ENCODE measurements at regions not wholly inside any gene's neighbourhood (a gene's known extent, or its start where the extent isn't known, plus 50 kb on each side); places are given as distances from the start of the nearest gene placed in this dataset.

- BruUV-seq (replicated peaks): no TSS peak
- no peak overlapping the region for H2AFZ ChIP-seq (ENCODE audit: low read length)
- no peak overlapping the region for H3K27ac ChIP-seq (ENCODE audit: low read depth, low read length, poor library complexity, severe bottlenecking)
- no peaks in the 10 kb centered on the region for H4K20me1 ChIP-seq (ENCODE audit: insufficient read depth, low read length)
- TF ChIP-seq CTCF (conservative IDR thresholded peaks at IDR 0.05; ENCODE audit: low read length): no peak
- TF ChIP-seq EZH2phosphoT487 (IDR thresholded peaks at IDR 0.05; ENCODE audit: borderline replicate concordance, low read depth, low read length): no peak
- intact Hi-C loops (cut with micrococcal nuclease; ENCODE audit: unreplicated experiment): no loop called here
- DNase-seq (ENCODE audit: low spot score): no peak
- no peak overlapping the region for H3K4me3 ChIP-seq (ENCODE audit: low read depth, low read length, poor library complexity, severe bottlenecking)
- ChIA-PET CTCF (ENCODE audit: unreplicated experiment) (no interaction called here), POLR2A (interaction anchor here (0.6 to 0.9 kb wide), 4 partner anchors 16 to 1550 kb away, joined by 3 read pairs; no protein-coding TSS in a partner anchor)
- H3K9me3 ChIP-seq (ENCODE audit: low read length): no peaks in the 10 kb centered on the region
- no peaks in the 10 kb centered on the region for H3K36me3 ChIP-seq (ENCODE audit: insufficient read depth, low read length)
- H3K4me2 ChIP-seq (ENCODE audit: low read length): no peak overlapping the region
- no peaks in the 10 kb centered on the region for H3K9me2 ChIP-seq (ENCODE audit: insufficient read depth, low read length)
- H3K79me2 ChIP-seq (ENCODE audit: insufficient read depth, low read depth, low read length): no peaks in the 10 kb centered on the region
- H3K4me1 ChIP-seq (ENCODE audit: insufficient read depth, low read length, poor library complexity, severe bottlenecking): no peaks in the 10 kb centered on the region
Measured at GRCh38 chr7:17732083-17732482, 208.2 kb downstream of the SNX13 start.

Measured in OCI-LY7 (cell line).